ENCODE measurements at regions not wholly inside any gene's neighbourhood (a gene's known extent, or its start where the extent isn't known, plus 50 kb on each side); places are given as distances from the start of the nearest gene placed in this dataset.

- ChIA-PET CTCF (no interaction called here), POLR2A (no interaction called here)
- intact Hi-C loops (cut with micrococcal nuclease; ENCODE audit: unreplicated experiment) = no loop called here
- TF ChIP-seq TCF7L2 (IDR thresholded peaks at IDR 0.05; ENCODE audit: low read depth, low read length) (no peak), REST (IDR thresholded peaks at IDR 0.05; ENCODE audit: insufficient read depth in 1 of 2, low read depth in 2 of 2, low read length in 1 of 2) (no peak), SIN3A (IDR thresholded peaks at IDR 0.05; ENCODE audit: borderline replicate concordance, insufficient read depth, low read depth, low read length) (no peak), POLR2AphosphoS5 (IDR thresholded peaks at IDR 0.05; ENCODE audit: low read depth, low read length) (no peak)
- TF ChIP-seq, protein P1, sequence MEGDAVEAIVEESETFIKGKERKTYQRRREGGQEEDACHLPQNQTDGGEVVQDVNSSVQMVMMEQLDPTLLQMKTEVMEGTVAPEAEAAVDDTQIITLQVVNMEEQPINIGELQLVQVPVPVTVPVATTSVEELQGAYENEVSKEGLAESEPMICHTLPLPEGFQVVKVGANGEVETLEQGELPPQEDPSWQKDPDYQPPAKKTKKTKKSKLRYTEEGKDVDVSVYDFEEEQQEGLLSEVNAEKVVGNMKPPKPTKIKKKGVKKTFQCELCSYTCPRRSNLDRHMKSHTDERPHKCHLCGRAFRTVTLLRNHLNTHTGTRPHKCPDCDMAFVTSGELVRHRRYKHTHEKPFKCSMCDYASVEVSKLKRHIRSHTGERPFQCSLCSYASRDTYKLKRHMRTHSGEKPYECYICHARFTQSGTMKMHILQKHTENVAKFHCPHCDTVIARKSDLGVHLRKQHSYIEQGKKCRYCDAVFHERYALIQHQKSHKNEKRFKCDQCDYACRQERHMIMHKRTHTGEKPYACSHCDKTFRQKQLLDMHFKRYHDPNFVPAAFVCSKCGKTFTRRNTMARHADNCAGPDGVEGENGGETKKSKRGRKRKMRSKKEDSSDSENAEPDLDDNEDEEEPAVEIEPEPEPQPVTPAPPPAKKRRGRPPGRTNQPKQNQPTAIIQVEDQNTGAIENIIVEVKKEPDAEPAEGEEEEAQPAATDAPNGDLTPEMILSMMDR (IDR thresholded peaks at IDR 0.05) = no peak
- H3K4me1 ChIP-seq (ENCODE audit: control insufficient read depth, insufficient read depth, low read length) = no peaks in the 10 kb centered on the region
- DNase-seq (ENCODE audit: low read depth, low spot score) (no peak), ATAC-seq (no peak)
- H3K36me3 ChIP-seq (ENCODE audit: control insufficient read depth, insufficient read depth, low read length) = no peaks in the 10 kb centered on the region
- H3K4me3 ChIP-seq (ENCODE audit: low read depth in 2 of 2, low read length in 2 of 2) = no peak overlapping the region
- no peak overlapping the region for H3K27ac ChIP-seq (ENCODE audit: low read length)
- no peaks in the 10 kb centered on the region for H3K9me3 ChIP-seq (ENCODE audit: control insufficient read depth, insufficient read depth, low read depth, low read length)
- in situ Hi-C loops (cut with HindIII; ENCODE audit: low pct_unique_long_range_greater_than_20kb, low sequenced_read_pairs) = no loop called here
- BruUV-seq (replicated peaks) = no TSS peak
- peaks cover 19% of the 10 kb centered on the region for H3K27me3 ChIP-seq (ENCODE audit: control insufficient read depth, insufficient read depth, low read length)
Observed at GRCh38 chr16:9219813-9220212, 128.4 kb downstream of the HAPSTR1 start.

GRCh38 chr16:9225527-9226316, 134.3 kb downstream of the HAPSTR1 start:
- TF ChIP-seq, protein P1 (IDR thresholded peaks at IDR 0.05) = peak; percentile 68
- TF ChIP-seq TCF7L2 (IDR thresholded peaks at IDR 0.05; ENCODE audit: low read depth, low read length) (no peak), REST (IDR thresholded peaks at IDR 0.05; ENCODE audit: insufficient read depth in 1 of 2, low read depth in 2 of 2, low read length in 1 of 2) (no peak)
- H3K27ac ChIP-seq (ENCODE audit: low read length) = no peak overlapping the region
- ATAC-seq (peak; percentile 77; the same call in 1 of the 2 replicates), DNase-seq (ENCODE audit: low read depth, low spot score) (peak; percentile 12)
- no peaks in the 10 kb centered on the region for H3K4me1 ChIP-seq (ENCODE audit: control insufficient read depth, insufficient read depth, low read length)
- CTCF ChIA-PET = no interaction called here
- intact Hi-C loops (cut with micrococcal nuclease; ENCODE audit: unreplicated experiment) = no loop called here
- no peaks in the 10 kb centered on the region for H3K9me3 ChIP-seq (ENCODE audit: control insufficient read depth, insufficient read depth, low read depth, low read length)
- POLR2A ChIA-PET = interaction anchor here (0.6 kb wide), 1 partner anchor 1444 kb away, joined by 3 read pairs; no protein-coding TSS in a partner anchor
- in situ Hi-C loops (cut with HindIII; ENCODE audit: low pct_unique_long_range_greater_than_20kb, low sequenced_read_pairs) = no loop called here
- no peaks in the 10 kb centered on the region for H3K36me3 ChIP-seq (ENCODE audit: control insufficient read depth, insufficient read depth, low read length)
- peaks cover 5% of the 10 kb centered on the region for H3K27me3 ChIP-seq (ENCODE audit: control insufficient read depth, insufficient read depth, low read length)
- BruUV-seq (replicated peaks) = no TSS peak
- no peak overlapping the region for H3K4me3 ChIP-seq (ENCODE audit: low read depth in 2 of 2, low read length in 2 of 2)
